OCI-LY3 (cell line): ENCODE measurements at regions not wholly inside any gene's neighbourhood (a gene's known extent, or its start where the extent isn't known, plus 50 kb on each side); places are given as distances from the start of the nearest gene placed in this dataset.
"Not testable (repeated sequence)": the region's sequence is repeated elsewhere in the genome, so short reads cannot be mapped to it uniquely, and the experiment has no call there.

ENCODE experiments used
- H2AFZ ChIP-seq: fragments of 200-600, 300-600 bp; shearing (Covaris generic); 2 replicates; pipeline ENCODE4 v1.6.0; 2014; ENCODE audit warnings: antibody characterized with exemption, low read depth, low read length
- H3K27ac ChIP-seq: fragments of 200-600, 300-600 bp; sonication (generic); 2 replicates; pipeline ENCODE4 v1.5.1; 2014; ENCODE audit warnings: mild to moderate bottlenecking, low read length, moderate library complexity, mixed read lengths
- H3K27me3 ChIP-seq: fragments of 200-600, 300-600 bp; sonication (generic); 2 replicates; pipeline ENCODE4 v1.6.1; 2014; ENCODE audit warnings: low read depth, low read length, mixed read lengths
- H3K36me3 ChIP-seq: fragments of 200-600, 300-600 bp; sonication (generic); replicated peaks from 2 replicates; pipeline ENCODE3; 2014; ENCODE audit warnings: low read depth, low read length, mixed read lengths
- H3K4me1 ChIP-seq: fragments of 300-600, 200-600 bp; sonication (generic); 2 replicates; pipeline ENCODE4 v1.6.1; 2014; ENCODE audit warnings: low read length, mixed read lengths
- H3K4me2 ChIP-seq: fragments of 200-600, 300-600 bp; sonication (generic); 2 replicates; pipeline ENCODE4 v1.6.1; 2014; ENCODE audit warnings: low read length, mixed read lengths
- H3K4me3 ChIP-seq: fragments of 300-600, 200-600 bp; sonication (generic); 2 replicates; pipeline ENCODE4 v1.5.1; 2014; ENCODE audit warnings: antibody characterized with exemption, mild to moderate bottlenecking, low read length, moderate library complexity
- H3K79me2 ChIP-seq: fragments of 300-600, 200-600 bp; shearing (Covaris generic); 2 replicates; pipeline ENCODE4 v1.6.1; 2014; ENCODE audit warnings: mild to moderate bottlenecking, low read length, mixed read lengths
- H3K9ac ChIP-seq: fragments of 300-600, 200-600 bp; shearing (Covaris generic); 2 replicates; pipeline ENCODE4 v1.6.0; 2014; ENCODE audit warnings: mild to moderate bottlenecking, low read length, moderate library complexity
- H3K9me3 ChIP-seq: fragments of 200-600, 300-600 bp; shearing (Covaris generic); 2 replicates; pipeline ENCODE4 v1.6.1; 2014; ENCODE audit warnings: low read length, mixed read lengths; ENCODE audit not compliant: insufficient read depth
- H4K20me1 ChIP-seq: fragments of 200-600, 300-600 bp; sonication (generic); 2 replicates; pipeline ENCODE4 v1.6.1; 2016; ENCODE audit warnings: low read length, mixed read lengths; ENCODE audit not compliant: insufficient read depth
- EZH2phosphoT487 ChIP-seq: fragments of 200-600 bp; shearing (Covaris generic); IDR thresholded peaks from 2 replicates; pipeline ENCODE4 v1.6.1; 2018; ENCODE audit warnings: antibody characterized with exemption, mixed run types, low read depth
- TF ChIP-seq, protein P1 (sequence below): fragments of 200-600, 300-600 bp; sonication (generic); IDR thresholded peaks from 2 replicates; pipeline ENCODE4 v1.5.1; 2014; ENCODE audit warnings: antibody characterized with exemption, low read length, low read depth

DNA sequence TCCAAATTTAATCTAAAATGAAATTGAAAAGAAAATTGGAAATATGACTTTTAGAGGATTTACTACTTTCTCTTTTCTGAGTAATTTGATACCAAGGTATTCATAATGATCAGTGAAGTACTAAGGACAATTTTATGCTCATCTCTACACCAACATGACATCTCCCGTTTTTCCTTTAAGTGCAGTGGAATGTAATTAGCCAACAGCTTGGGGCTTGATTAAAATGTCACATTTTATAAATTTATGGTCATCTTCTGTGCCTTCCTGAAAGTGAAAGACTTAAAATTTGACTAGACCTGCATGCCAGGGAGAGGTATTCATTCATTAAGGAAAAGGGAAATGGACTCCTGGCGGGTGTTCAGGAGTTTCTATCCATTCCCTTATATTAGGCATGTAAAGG, 228.2 kb upstream of the CNTN3 start:
- no peaks in the 10 kb centered on the region for H3K27me3 ChIP-seq
- TF ChIP-seq, protein P1, sequence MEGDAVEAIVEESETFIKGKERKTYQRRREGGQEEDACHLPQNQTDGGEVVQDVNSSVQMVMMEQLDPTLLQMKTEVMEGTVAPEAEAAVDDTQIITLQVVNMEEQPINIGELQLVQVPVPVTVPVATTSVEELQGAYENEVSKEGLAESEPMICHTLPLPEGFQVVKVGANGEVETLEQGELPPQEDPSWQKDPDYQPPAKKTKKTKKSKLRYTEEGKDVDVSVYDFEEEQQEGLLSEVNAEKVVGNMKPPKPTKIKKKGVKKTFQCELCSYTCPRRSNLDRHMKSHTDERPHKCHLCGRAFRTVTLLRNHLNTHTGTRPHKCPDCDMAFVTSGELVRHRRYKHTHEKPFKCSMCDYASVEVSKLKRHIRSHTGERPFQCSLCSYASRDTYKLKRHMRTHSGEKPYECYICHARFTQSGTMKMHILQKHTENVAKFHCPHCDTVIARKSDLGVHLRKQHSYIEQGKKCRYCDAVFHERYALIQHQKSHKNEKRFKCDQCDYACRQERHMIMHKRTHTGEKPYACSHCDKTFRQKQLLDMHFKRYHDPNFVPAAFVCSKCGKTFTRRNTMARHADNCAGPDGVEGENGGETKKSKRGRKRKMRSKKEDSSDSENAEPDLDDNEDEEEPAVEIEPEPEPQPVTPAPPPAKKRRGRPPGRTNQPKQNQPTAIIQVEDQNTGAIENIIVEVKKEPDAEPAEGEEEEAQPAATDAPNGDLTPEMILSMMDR: no peak
- no peak for TF ChIP-seq EZH2phosphoT487
- H3K36me3 ChIP-seq: no peaks in the 10 kb centered on the region
- H3K4me1 ChIP-seq: peaks cover 9% of the 10 kb centered on the region
- H3K4me2 ChIP-seq: no peak overlapping the region
- no peaks in the 10 kb centered on the region for H3K79me2 ChIP-seq
- H3K27ac ChIP-seq: no peak overlapping the region
- H3K9me3 ChIP-seq: no peaks in the 10 kb centered on the region
- H3K4me3 ChIP-seq: no peak overlapping the region
- H3K9ac ChIP-seq: no peak overlapping the region
- no peaks in the 10 kb centered on the region for H4K20me1 ChIP-seq
- no peak overlapping the region for H2AFZ ChIP-seq

DNA sequence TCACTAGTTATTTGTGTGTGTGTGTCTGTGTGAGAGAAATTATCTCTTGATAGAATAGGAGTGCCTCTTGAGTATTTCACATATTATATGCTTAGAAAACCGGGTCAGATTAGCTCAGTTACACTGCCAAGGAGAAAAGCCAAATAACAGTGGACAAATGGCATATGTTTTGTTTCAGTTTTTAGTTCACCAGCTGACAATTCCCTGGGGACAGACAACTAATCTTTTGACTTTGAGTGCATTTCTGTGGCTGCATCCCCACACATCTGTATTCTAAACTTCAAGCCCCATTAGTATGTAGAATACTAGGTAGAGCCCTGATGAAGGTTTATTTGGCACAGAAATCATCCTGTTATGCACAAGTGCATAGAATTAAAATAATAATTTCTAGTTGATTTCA, 227.7 kb upstream of the CNTN3 start:
- no peak overlapping the region for H3K9ac ChIP-seq
- H3K27me3 ChIP-seq: no peaks in the 10 kb centered on the region
- TF ChIP-seq, protein P1: no peak
- no peak for TF ChIP-seq EZH2phosphoT487
- no peaks in the 10 kb centered on the region for H4K20me1 ChIP-seq
- H3K4me3 ChIP-seq: no peak overlapping the region
- H3K27ac ChIP-seq: no peak overlapping the region
- H3K79me2 ChIP-seq: no peaks in the 10 kb centered on the region
- H2AFZ ChIP-seq: no peak overlapping the region
- H3K4me1 ChIP-seq: peaks cover 9% of the 10 kb centered on the region
- H3K4me2 ChIP-seq: no peak overlapping the region
- H3K36me3 ChIP-seq: no peaks in the 10 kb centered on the region
- no peaks in the 10 kb centered on the region for H3K9me3 ChIP-seq

DNA sequence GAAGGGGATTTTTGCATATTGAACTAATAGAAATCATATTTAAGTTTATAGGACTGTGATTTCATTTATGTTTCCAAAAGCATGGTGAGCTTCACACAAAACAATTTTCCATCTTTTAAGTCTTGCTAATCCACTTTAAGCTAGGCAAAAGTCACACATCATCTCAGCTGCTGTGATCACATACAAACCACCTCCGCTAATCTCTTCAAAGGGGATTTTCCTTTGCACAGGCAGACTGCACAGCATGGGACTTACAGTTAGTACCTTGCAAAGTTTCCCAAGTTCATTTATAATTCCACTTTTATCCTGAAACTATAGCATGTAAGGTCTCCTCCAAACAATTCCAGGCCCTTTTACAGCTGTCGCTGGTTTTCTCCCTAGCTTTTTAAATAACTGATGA, 225.1 kb upstream of the CNTN3 start:
- Histone ChIP-seq H3K27me3 (no peaks in the 10 kb centered on the region), H3K9ac (no peak overlapping the region), H2AFZ (peak overlapping the region; percentile 7; the same call in 1 of the 2 replicates), H3K27ac (no peak overlapping the region), H3K36me3 (no peaks in the 10 kb centered on the region), H3K4me2 (peak overlapping the region; percentile 21; the same call in 1 of the 2 replicates), H3K79me2 (no peaks in the 10 kb centered on the region), H3K4me3 (no peak overlapping the region), H3K4me1 (peaks cover 9% of the 10 kb centered on the region), H3K9me3 (no peaks in the 10 kb centered on the region), H4K20me1 (no peaks in the 10 kb centered on the region)
- TF ChIP-seq, protein P1: no peak
- TF ChIP-seq EZH2phosphoT487: no peak

DNA sequence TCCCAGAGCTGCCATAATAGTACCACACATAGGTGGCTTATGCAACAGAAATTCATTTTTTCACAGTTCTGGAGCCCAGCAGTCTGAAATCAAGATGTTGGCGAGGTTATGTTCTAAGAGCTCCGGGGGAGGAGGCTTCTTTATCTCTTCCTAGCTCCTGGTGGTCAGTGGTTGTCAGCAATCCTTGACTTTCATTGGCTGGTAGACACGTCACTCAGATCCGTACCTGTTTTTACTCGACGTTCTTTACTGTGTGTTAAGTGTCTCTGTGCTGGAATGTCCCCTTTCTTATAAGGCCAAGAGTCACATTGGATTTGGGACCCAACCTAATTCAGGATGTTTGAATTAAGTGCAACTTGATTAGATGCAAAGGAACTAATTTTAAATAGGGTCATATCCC, 218.5 kb upstream of the CNTN3 start:
- TF ChIP-seq, protein P1: no peak
- TF ChIP-seq EZH2phosphoT487: no peak
- Histone ChIP-seq H3K36me3 (no peaks in the 10 kb centered on the region), H3K4me1 (peaks cover 4% of the 10 kb centered on the region; the same call in 1 of the 2 replicates), H3K4me3 (no peak overlapping the region), H3K4me2 (no peak overlapping the region), H3K27ac (no peak overlapping the region), H3K9ac (no peak overlapping the region), H4K20me1 (no peaks in the 10 kb centered on the region), H3K79me2 (no peaks in the 10 kb centered on the region), H3K9me3 (no peaks in the 10 kb centered on the region), H2AFZ (no peak overlapping the region), H3K27me3 (no peaks in the 10 kb centered on the region)

DNA sequence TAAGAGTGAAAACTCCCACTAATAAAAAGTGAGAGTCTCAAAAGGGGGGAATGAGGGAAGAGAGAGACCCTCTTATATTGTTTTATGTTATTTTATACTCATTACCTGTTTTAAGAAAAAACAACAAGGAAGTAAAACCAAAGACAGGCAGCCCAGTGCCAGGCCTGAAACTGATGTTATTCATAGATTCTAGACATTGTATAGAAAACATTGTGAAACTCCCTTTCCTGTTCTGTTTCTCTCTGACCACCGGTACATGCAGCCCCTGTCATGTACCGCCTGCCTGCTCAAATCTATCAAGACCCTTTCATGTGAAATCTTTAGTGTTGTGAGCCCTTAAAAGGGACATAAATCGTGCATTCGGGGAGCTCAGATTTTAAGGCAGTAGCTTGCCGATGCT, 216.4 kb upstream of the CNTN3 start:
- not testable (repeated sequence) for H4K20me1 ChIP-seq, H3K36me3 ChIP-seq, H3K9me3 ChIP-seq, H3K79me2 ChIP-seq, H3K4me1 ChIP-seq, H3K9ac ChIP-seq, H3K27ac ChIP-seq, H3K27me3 ChIP-seq, H3K4me3 ChIP-seq, H2AFZ ChIP-seq
- 0 out of 2 replicates have a peak overlapping the region, but pooled peaks have one; percentile 20 for H3K4me2 ChIP-seq

DNA sequence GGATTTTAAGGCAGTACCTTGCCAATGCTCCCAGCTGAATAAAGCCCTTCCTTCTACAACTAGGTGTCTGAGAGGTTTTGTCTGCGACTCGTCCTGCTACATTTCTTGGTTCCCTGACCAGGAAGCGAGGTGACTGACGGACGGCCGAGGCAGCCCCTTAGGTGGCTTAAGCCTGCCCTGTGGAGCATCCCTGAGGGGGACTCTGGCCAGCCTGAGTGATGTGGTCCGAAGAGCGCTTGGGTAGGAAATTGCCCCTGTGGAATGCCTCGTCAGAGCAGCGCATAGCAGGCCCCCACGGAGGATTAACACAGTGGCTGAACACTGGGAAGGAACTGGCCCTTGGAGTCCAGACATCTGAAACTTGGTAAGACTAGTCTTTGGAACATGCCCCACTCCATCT, 210.9 kb upstream of the CNTN3 start:
- H2AFZ ChIP-seq, H3K4me2 ChIP-seq, H3K9me3 ChIP-seq, H3K4me3 ChIP-seq, H3K9ac ChIP-seq, H3K79me2 ChIP-seq, H4K20me1 ChIP-seq, H3K4me1 ChIP-seq, H3K27me3 ChIP-seq, H3K27ac ChIP-seq, H3K36me3 ChIP-seq: not testable (repeated sequence)
